Activated CD8-positive, alpha-beta T cell treated with anti-CD3 and anti-CD28 coated beads, Interleukin-2, amount 10 ng/mL, durations not matched to agents 7 days and 5 days (primary cell): ENCODE measurements at regions not wholly inside any gene's neighbourhood (a gene's known extent, or its start where the extent isn't known, plus 50 kb on each side); places are given as distances from the start of the nearest gene placed in this dataset.

Experiments
- ATAC-seq: fragments of 150-1000 bp; cut with Tn5 transposase; one replicate; pipeline ENCODE4 v1.10.0; 2021; ENCODE audit warnings: moderate library complexity
- CTCF ChIA-PET: fragments of 350-600 bp; sonication (Branson Sonifier 250); formaldehyde crosslinking; loops from one replicate; lab custom pipeline; 2021; ENCODE audit warnings: antibody characterized with exemption; lab: Charles Lee
- POLR2A ChIA-PET: fragments of 350-600 bp; sonication (Branson Sonifier 250); formaldehyde crosslinking; loops from one replicate; lab custom pipeline; 2021; ENCODE audit warnings: antibody characterized with exemption; lab: Charles Lee
- DNase-seq: peaks from one replicate; pipeline ENCODE4 v3.0.0-alpha.2; 2020
- H3K27ac Mint-ChIP-seq: one replicate; pipeline ENCODE4 v1.8.0; 2021; ENCODE audit warnings: mild to moderate bottlenecking, mixed read lengths
- H3K27me3 Mint-ChIP-seq: one replicate; pipeline ENCODE4 v1.8.0; 2021; ENCODE audit warnings: low read depth, mixed read lengths
- H3K36me3 Mint-ChIP-seq: one replicate; pipeline ENCODE4 v1.8.0; 2021; ENCODE audit warnings: low read depth, mixed read lengths
- H3K4me1 Mint-ChIP-seq: one replicate; pipeline ENCODE4 v1.8.0; 2021; ENCODE audit warnings: low read depth, mixed read lengths
- H3K4me3 Mint-ChIP-seq: one replicate; pipeline ENCODE4 v1.8.0; 2021; ENCODE audit warnings: mild to moderate bottlenecking, mixed read lengths
- H3K9me3 Mint-ChIP-seq: one replicate; pipeline ENCODE4 v1.8.0; 2022; ENCODE audit warnings: mixed read lengths; ENCODE audit not compliant: insufficient read depth

- ChIA-PET CTCF (no interaction called here), POLR2A (no interaction called here)
- no peak for ATAC-seq
- no peak overlapping the region for H3K4me3 Mint-ChIP-seq
- H3K4me1 Mint-ChIP-seq, result no peaks in the 10 kb centered on the region
- no peak for DNase-seq
- H3K9me3 Mint-ChIP-seq, result no peaks in the 10 kb centered on the region
- H3K27ac Mint-ChIP-seq, result no peak overlapping the region
- H3K27me3 Mint-ChIP-seq, result no peaks in the 10 kb centered on the region
- no peaks in the 10 kb centered on the region for H3K36me3 Mint-ChIP-seq
Observed at GRCh38 chr5:118687100-118687499, 301.2 kb downstream of the DTWD2 start.

GRCh38 chr5:118681655-118682054, 306.7 kb downstream of the DTWD2 start:
- DNase-seq (no peak), ATAC-seq (no peak)
- Mint-ChIP-seq H3K27me3 (no peaks in the 10 kb centered on the region), H3K4me1 (no peaks in the 10 kb centered on the region), H3K9me3 (no peaks in the 10 kb centered on the region), H3K27ac (no peak overlapping the region), H3K4me3 (no peak overlapping the region), H3K36me3 (no peaks in the 10 kb centered on the region)
- POLR2A ChIA-PET, result no interaction called here
- CTCF ChIA-PET, result no interaction called here

GRCh38 chr5:118679264-118679940, 308.9 kb downstream of the DTWD2 start:
- ChIA-PET POLR2A (no interaction called here), CTCF (no interaction called here)
- no peak overlapping the region for H3K27ac Mint-ChIP-seq
- no peaks in the 10 kb centered on the region for H3K27me3 Mint-ChIP-seq
- H3K36me3 Mint-ChIP-seq, result no peaks in the 10 kb centered on the region
- no peaks in the 10 kb centered on the region for H3K4me1 Mint-ChIP-seq
- no peak for ATAC-seq
- no peak overlapping the region for H3K4me3 Mint-ChIP-seq
- DNase-seq, result no peak
- H3K9me3 Mint-ChIP-seq, result no peaks in the 10 kb centered on the region

- ChIA-PET CTCF (no interaction called here), POLR2A (no interaction called here)
- DNase-seq (no peak), ATAC-seq (no peak)
- no peak overlapping the region for H3K4me3 Mint-ChIP-seq
- no peaks in the 10 kb centered on the region for H3K9me3 Mint-ChIP-seq
- H3K27ac Mint-ChIP-seq, result no peak overlapping the region
- no peaks in the 10 kb centered on the region for H3K27me3 Mint-ChIP-seq
- H3K4me1 Mint-ChIP-seq, result no peaks in the 10 kb centered on the region
- no peaks in the 10 kb centered on the region for H3K36me3 Mint-ChIP-seq
Observed at GRCh38 chr5:118678746-118679145, 309.6 kb downstream of the DTWD2 start.

- H3K4me1 Mint-ChIP-seq, result no peaks in the 10 kb centered on the region
- H3K27ac Mint-ChIP-seq, result no peak overlapping the region
- CTCF ChIA-PET, result no interaction called here
- H3K4me3 Mint-ChIP-seq, result no peak overlapping the region
- no peaks in the 10 kb centered on the region for H3K9me3 Mint-ChIP-seq
- POLR2A ChIA-PET, result no interaction called here
- no peaks in the 10 kb centered on the region for H3K27me3 Mint-ChIP-seq
- DNase-seq (no peak), ATAC-seq (no peak)
- no peaks in the 10 kb centered on the region for H3K36me3 Mint-ChIP-seq
Observed at GRCh38 chr5:118675247-118675646, 313.1 kb downstream of the DTWD2 start.

GRCh38 chr5:118657576-118657975, 330.8 kb downstream of the DTWD2 start:
- no peak for ATAC-seq
- Mint-ChIP-seq H3K27ac (no peak overlapping the region), H3K4me1 (no peaks in the 10 kb centered on the region), H3K4me3 (no peak overlapping the region), H3K27me3 (no peaks in the 10 kb centered on the region), H3K36me3 (no peaks in the 10 kb centered on the region), H3K9me3 (peaks cover 17% of the 10 kb centered on the region)
- no peak for DNase-seq
- CTCF ChIA-PET, result no interaction called here
- POLR2A ChIA-PET, result no interaction called here

- H3K9me3 Mint-ChIP-seq, result peaks cover 10% of the 10 kb centered on the region
- no peaks in the 10 kb centered on the region for H3K4me1 Mint-ChIP-seq
Observed at GRCh38 chr5:118653872-118654271, 334.5 kb downstream of the DTWD2 start.

GRCh38 chr5:118653183-118653582, 335.2 kb downstream of the DTWD2 start:
- no peaks in the 10 kb centered on the region for H3K27me3 Mint-ChIP-seq
- no peak for DNase-seq
- H3K9me3 Mint-ChIP-seq, result peaks cover 6% of the 10 kb centered on the region
- ATAC-seq, result no peak
- no peaks in the 10 kb centered on the region for H3K36me3 Mint-ChIP-seq
- POLR2A ChIA-PET, result no interaction called here
- no peak overlapping the region for H3K27ac Mint-ChIP-seq
- H3K4me3 Mint-ChIP-seq, result no peak overlapping the region
- CTCF ChIA-PET, result no interaction called here
- no peaks in the 10 kb centered on the region for H3K4me1 Mint-ChIP-seq

More at GRCh38 chr5:118653872-118654271, 334.5 kb downstream of the DTWD2 start:
- Mint-ChIP-seq H3K4me3 (no peak overlapping the region), H3K36me3 (no peaks in the 10 kb centered on the region), H3K27me3 (no peaks in the 10 kb centered on the region), H3K27ac (no peak overlapping the region)
- ChIA-PET CTCF (no interaction called here), POLR2A (no interaction called here)
- ATAC-seq (no peak), DNase-seq (no peak)

GRCh38 chr5:118651002-118651401, 337.3 kb downstream of the DTWD2 start:
- Mint-ChIP-seq H3K9me3 (no peaks in the 10 kb centered on the region), H3K4me1 (no peaks in the 10 kb centered on the region), H3K36me3 (no peaks in the 10 kb centered on the region), H3K27me3 (no peaks in the 10 kb centered on the region), H3K27ac (no peak overlapping the region), H3K4me3 (no peak overlapping the region)
- DNase-seq (no peak), ATAC-seq (no peak)
- ChIA-PET POLR2A (no interaction called here), CTCF (no interaction called here)

GRCh38 chr5:118647587-118647986, 340.8 kb downstream of the DTWD2 start:
- Mint-ChIP-seq H3K36me3 (no peaks in the 10 kb centered on the region), H3K9me3 (no peaks in the 10 kb centered on the region), H3K27ac (no peak overlapping the region), H3K4me3 (no peak overlapping the region), H3K4me1 (no peaks in the 10 kb centered on the region), H3K27me3 (no peaks in the 10 kb centered on the region)
- no peak for ATAC-seq
- ChIA-PET POLR2A (no interaction called here), CTCF (no interaction called here)
- no peak for DNase-seq

- ATAC-seq (no peak), DNase-seq (no peak)
- Mint-ChIP-seq H3K27me3 (no peaks in the 10 kb centered on the region), H3K4me3 (no peak overlapping the region), H3K4me1 (no peaks in the 10 kb centered on the region), H3K36me3 (no peaks in the 10 kb centered on the region), H3K27ac (no peak overlapping the region), H3K9me3 (no peaks in the 10 kb centered on the region)
- ChIA-PET POLR2A (no interaction called here), CTCF (no interaction called here)
Observed at GRCh38 chr5:118646917-118647316, 341.4 kb downstream of the DTWD2 start.

- H3K27ac Mint-ChIP-seq, result no peak overlapping the region
- ATAC-seq, result no peak
- POLR2A ChIA-PET, result no interaction called here
- no peaks in the 10 kb centered on the region for H3K27me3 Mint-ChIP-seq
- H3K9me3 Mint-ChIP-seq, result peaks cover 10% of the 10 kb centered on the region
- no peak for DNase-seq
- no peaks in the 10 kb centered on the region for H3K4me1 Mint-ChIP-seq
- no peak overlapping the region for H3K4me3 Mint-ChIP-seq
- H3K36me3 Mint-ChIP-seq, result no peaks in the 10 kb centered on the region
- CTCF ChIA-PET, result no interaction called here
Observed at GRCh38 chr5:118637947-118638670, 350.2 kb downstream of the DTWD2 start.
